Testis (tissue), 2 donors: ENCODE measurements at regions not wholly inside any gene's neighbourhood (a gene's known extent, or its start where the extent isn't known, plus 50 kb on each side); places are given as distances from the start of the nearest gene placed in this dataset.

Source experiments
- DNase-seq: peaks from one replicate; pipeline ENCODE4 v3.0.0-alpha.2; 2019
- H3K27ac ChIP-seq, 2 donors: fragments of 200-600 bp; sonication (generic); one replicate each; pipeline ENCODE4 v1.5.1; 2019
- H3K27me3 ChIP-seq: fragments of 200-600 bp; sonication (generic); one replicate; pipeline ENCODE4 v1.5.1; 2019
- H3K36me3 ChIP-seq: fragments of 200-600 bp; sonication (generic); one replicate; pipeline ENCODE4 v1.5.1; 2017; ENCODE audit warnings: low read depth; ENCODE audit errors: missing control alignments
- H3K4me1 ChIP-seq: fragments of 200-600 bp; sonication (generic); one replicate; pipeline ENCODE4 v1.5.1; 2019
- H3K4me3 ChIP-seq, 2 donors: fragments of 200-600 bp; sonication (generic); one replicate each; pipeline ENCODE4 v1.5.1; 2017 to 2019
- H3K9me3 ChIP-seq: fragments of 200-600 bp; sonication (generic); one replicate; pipeline ENCODE4 v1.5.1; 2017
- POLR2A ChIP-seq: fragments of 450-650 bp; IDR thresholded peaks from one replicate; pipeline ENCODE4 v1.6.1; 2017; ENCODE audit warnings: antibody characterized with exemption, mild to moderate bottlenecking, moderate library complexity
- WGBS, 2 donors: methylation state at CpG; one replicate each; pipeline ENCODE4 v1.1.5; 2018; 5-methylcytosine and 5-hydroxymethylcytosine counted together
- intact Hi-C: fragments of 100-400 bp; cut with DNase I; formaldehyde crosslinking; loops from one replicate; pipeline ENCODE4 v1.15.1; 2023; ENCODE audit warnings: low total_unique reads
- TF ChIP-seq, protein P1 (sequence below), 3 experiments: fragments of 450-650 bp in 2 of 3; fragments of 200-600 bp in 1 of 3; sonication (generic) in 1 of 3; IDR thresholded peaks; one replicate each; pipeline ENCODE4 v1.5.1; 2016 to 2019; ENCODE audit warnings: antibody characterized with exemption in 3 of 3, mild to moderate bottlenecking in 2 of 3, moderate library complexity in 1 of 3

DNA sequence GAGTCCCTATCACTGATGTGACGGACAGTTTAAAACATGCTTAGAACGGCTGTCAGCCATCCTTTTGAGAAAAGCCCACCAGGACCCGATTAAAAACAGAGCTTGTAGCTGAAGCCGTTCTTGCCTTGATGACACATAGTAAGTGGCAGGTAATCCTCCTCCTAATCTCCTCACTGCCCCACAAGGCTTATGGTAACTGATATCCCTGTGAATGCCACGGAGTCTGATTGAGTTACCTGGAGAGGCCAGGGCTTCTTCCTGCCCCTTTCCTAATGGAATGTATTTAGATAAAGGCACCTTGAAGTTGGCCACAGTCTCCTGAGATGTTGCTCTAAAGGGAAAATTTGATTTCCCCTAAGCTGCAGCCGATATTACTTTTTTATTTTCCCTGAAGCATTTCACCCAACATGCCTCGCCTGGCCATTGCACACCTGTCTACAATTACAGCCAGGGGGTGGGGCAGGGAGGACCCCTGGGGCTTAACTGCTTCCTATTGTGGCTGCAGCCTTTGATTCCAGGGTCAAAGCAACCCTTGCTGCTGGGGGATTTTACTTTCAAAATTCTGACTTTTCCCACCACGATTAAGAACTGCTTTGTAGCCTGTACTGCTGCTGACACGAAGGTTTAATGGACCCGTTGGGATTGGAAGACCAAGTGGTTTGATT, 169.0 kb upstream of the GPR26 start:
- DNase-seq: no peak
- intact Hi-C loops: no loop called here
- H3K27ac ChIP-seq: no peak overlapping the region
- no peaks in the 10 kb centered on the region for H3K4me1 ChIP-seq
- 72 to 77% methylated on average over 10 of the region's 10 CpGs for WGBS, 2 donors
- H3K9me3 ChIP-seq: no peaks in the 10 kb centered on the region
- H3K36me3 ChIP-seq: no peaks in the 10 kb centered on the region
- H3K4me3 ChIP-seq: no peak overlapping the region
- no peaks in the 10 kb centered on the region for H3K27me3 ChIP-seq
- TF ChIP-seq, protein P1, sequence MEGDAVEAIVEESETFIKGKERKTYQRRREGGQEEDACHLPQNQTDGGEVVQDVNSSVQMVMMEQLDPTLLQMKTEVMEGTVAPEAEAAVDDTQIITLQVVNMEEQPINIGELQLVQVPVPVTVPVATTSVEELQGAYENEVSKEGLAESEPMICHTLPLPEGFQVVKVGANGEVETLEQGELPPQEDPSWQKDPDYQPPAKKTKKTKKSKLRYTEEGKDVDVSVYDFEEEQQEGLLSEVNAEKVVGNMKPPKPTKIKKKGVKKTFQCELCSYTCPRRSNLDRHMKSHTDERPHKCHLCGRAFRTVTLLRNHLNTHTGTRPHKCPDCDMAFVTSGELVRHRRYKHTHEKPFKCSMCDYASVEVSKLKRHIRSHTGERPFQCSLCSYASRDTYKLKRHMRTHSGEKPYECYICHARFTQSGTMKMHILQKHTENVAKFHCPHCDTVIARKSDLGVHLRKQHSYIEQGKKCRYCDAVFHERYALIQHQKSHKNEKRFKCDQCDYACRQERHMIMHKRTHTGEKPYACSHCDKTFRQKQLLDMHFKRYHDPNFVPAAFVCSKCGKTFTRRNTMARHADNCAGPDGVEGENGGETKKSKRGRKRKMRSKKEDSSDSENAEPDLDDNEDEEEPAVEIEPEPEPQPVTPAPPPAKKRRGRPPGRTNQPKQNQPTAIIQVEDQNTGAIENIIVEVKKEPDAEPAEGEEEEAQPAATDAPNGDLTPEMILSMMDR (IDR thresholded peaks at IDR 0.05): no peak
- TF ChIP-seq POLR2A: no peak

DNA sequence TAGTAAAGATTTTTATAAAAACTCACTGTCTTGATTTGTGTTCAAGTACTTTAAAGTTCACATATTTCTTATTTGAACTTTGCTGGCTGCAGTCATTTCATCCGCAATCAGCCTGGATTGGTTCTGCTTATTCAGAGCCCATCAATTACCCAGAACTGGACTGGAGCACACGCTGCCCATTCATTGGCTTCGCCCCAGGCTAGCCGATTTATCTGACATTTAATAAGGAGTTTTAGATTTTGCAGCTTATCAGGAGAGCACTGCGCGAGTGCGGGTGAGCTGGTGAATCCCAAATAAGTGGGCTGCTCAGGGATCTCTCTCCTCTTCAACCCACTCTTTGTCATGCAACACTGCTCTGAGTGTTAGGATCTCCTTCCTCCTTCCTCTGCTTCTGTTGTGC, 166.0 kb upstream of the GPR26 start:
- no peak overlapping the region for H3K4me3 ChIP-seq
- no peaks in the 10 kb centered on the region for H3K36me3 ChIP-seq
- WGBS, 2 donors: 56 to 62% methylated on average over 7 of the region's 7 CpGs
- no peak for DNase-seq
- no peaks in the 10 kb centered on the region for H3K27me3 ChIP-seq
- intact Hi-C loops: no loop called here
- H3K9me3 ChIP-seq: no peaks in the 10 kb centered on the region
- TF ChIP-seq POLR2A: no peak
- TF ChIP-seq, protein P1 (IDR thresholded peaks at IDR 0.05): no peak
- H3K4me1 ChIP-seq: no peaks in the 10 kb centered on the region
- H3K27ac ChIP-seq: no peak overlapping the region

GRCh38 chr10:123501148-123501547, 165.0 kb upstream of the GPR26 start:
- Histone ChIP-seq H3K4me3 (no peak overlapping the region), H3K27ac (no peak overlapping the region), H3K36me3 (no peaks in the 10 kb centered on the region), H3K4me1 (no peaks in the 10 kb centered on the region), H3K9me3 (no peaks in the 10 kb centered on the region), H3K27me3 (no peaks in the 10 kb centered on the region)
- no peak for TF ChIP-seq POLR2A
- TF ChIP-seq, protein P1 (IDR thresholded peaks at IDR 0.05): no peak
- WGBS, 2 donors: 82 to 87% methylated on average over 3 of the region's 3 CpGs
- intact Hi-C loops: no loop called here
- DNase-seq: no peak

GRCh38 chr10:123502983-123503382, 163.2 kb upstream of the GPR26 start:
- Histone ChIP-seq H3K27me3 (no peaks in the 10 kb centered on the region), H3K4me1 (no peaks in the 10 kb centered on the region), H3K36me3 (no peaks in the 10 kb centered on the region), H3K9me3 (no peaks in the 10 kb centered on the region), H3K27ac (no peak overlapping the region), H3K4me3 (no peak overlapping the region)
- 57 to 67% methylated on average over 1 of the region's 1 CpG for WGBS, 2 donors
- intact Hi-C loops: no loop called here
- no peak for DNase-seq
- TF ChIP-seq, protein P1 (IDR thresholded peaks at IDR 0.05): no peak
- TF ChIP-seq POLR2A: no peak

- Histone ChIP-seq H3K4me3 (no peak overlapping the region), H3K36me3 (no peaks in the 10 kb centered on the region), H3K27ac (no peak overlapping the region), H3K27me3 (no peaks in the 10 kb centered on the region), H3K4me1 (no peaks in the 10 kb centered on the region), H3K9me3 (no peaks in the 10 kb centered on the region)
- intact Hi-C loops: no loop called here
- TF ChIP-seq, protein P1 (IDR thresholded peaks at IDR 0.05): no peak
- TF ChIP-seq POLR2A: no peak
- WGBS, 2 donors: 94 to 98% methylated on average over 2 of the region's 2 CpGs
- DNase-seq: no peak
These were observed 159.7 kb upstream of the GPR26 start for GRCh38 chr10:123506455-123506854.
